ENCODE measurements at regions not wholly inside any gene's neighbourhood (a gene's known extent, or its start where the extent isn't known, plus 50 kb on each side); places are given as distances from the start of the nearest gene placed in this dataset.
"Not testable (repeated sequence)": the region's sequence is repeated elsewhere in the genome, so short reads cannot be mapped to it uniquely, and the experiment has no call there.

DNA sequence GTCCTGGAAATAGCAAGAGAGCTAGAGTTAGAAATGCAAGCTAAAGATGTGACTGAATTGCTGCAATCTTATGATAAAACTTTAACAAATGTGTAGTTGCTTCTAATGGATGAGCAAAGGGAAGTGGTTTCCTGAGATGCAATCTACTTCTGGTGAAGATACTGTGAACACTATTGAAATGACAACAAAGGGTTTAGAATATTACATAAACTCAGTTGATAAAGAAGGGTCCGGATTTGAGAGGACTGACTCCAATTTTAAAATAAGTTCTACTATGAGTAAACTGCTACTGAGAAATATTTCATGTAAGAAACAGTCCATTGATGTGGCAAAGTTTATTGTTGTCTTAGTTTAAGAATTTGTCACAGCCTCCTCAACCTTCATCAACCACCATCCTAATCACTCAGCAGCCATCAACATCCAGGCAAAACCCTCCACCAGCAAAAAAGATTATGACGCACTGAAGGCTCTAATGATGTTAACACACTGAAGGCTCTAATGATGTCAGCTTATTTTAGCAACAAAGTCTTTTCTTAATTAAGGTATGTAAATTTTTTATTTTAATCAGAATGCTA, 376.2 kb downstream of the CDH10 start (continued):
- TF ChIP-seq, protein P1, sequence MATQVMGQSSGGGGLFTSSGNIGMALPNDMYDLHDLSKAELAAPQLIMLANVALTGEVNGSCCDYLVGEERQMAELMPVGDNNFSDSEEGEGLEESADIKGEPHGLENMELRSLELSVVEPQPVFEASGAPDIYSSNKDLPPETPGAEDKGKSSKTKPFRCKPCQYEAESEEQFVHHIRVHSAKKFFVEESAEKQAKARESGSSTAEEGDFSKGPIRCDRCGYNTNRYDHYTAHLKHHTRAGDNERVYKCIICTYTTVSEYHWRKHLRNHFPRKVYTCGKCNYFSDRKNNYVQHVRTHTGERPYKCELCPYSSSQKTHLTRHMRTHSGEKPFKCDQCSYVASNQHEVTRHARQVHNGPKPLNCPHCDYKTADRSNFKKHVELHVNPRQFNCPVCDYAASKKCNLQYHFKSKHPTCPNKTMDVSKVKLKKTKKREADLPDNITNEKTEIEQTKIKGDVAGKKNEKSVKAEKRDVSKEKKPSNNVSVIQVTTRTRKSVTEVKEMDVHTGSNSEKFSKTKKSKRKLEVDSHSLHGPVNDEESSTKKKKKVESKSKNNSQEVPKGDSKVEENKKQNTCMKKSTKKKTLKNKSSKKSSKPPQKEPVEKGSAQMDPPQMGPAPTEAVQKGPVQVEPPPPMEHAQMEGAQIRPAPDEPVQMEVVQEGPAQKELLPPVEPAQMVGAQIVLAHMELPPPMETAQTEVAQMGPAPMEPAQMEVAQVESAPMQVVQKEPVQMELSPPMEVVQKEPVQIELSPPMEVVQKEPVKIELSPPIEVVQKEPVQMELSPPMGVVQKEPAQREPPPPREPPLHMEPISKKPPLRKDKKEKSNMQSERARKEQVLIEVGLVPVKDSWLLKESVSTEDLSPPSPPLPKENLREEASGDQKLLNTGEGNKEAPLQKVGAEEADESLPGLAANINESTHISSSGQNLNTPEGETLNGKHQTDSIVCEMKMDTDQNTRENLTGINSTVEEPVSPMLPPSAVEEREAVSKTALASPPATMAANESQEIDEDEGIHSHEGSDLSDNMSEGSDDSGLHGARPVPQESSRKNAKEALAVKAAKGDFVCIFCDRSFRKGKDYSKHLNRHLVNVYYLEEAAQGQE (IDR thresholded peaks at IDR 0.05), result no peak
- no peak for TF ChIP-seq GATA3 (IDR thresholded peaks at IDR 0.05; ENCODE audit: borderline replicate concordance)
- no peak for TF ChIP-seq FOSL2 (IDR thresholded peaks at IDR 0.05)
- no peak for TF ChIP-seq FOSL2 (CRISPR knock-in tag; IDR thresholded peaks at IDR 0.05)
- TF ChIP-seq NFE2L2 (conservative IDR thresholded peaks at IDR 0.05; ENCODE audit: low read length), result no peak

DNA sequence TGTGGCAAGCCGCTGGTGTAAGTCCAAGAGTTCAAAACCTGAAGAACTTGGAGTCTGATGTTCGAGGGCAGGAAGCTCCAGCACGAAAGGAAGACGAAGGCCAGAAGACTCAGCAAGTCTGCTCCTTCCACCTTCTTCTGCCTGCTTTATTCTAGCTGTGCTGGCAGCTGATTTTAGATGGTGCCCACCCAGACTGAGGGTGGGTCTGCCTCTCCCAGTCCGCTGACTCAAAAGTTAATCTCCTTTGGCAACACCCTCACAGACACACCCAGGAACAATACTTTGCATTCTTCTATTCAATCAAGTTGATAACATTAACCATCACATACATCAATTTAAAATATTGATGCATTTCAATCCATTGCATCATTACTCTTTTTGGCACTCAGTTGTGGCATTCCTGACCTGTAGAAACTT, 373.1 kb downstream of the CDH10 start:
- H3K9me3 ChIP-seq; ATAC-seq; POLR2A ChIA-PET; FAIRE-seq; H3K4me1 ChIP-seq; H3K4me3 ChIP-seq; H3K27ac ChIP-seq; H3K4me2 ChIP-seq; DNase-seq (ENCODE audit: low read depth in 1 of 2, low spot score in 1 of 2); CTCF ChIA-PET: not testable (repeated sequence)
- WGBS (ENCODE audit: missing lambda C conversion rate), result 35% methylated on average over 5 of the region's 5 CpGs

DNA sequence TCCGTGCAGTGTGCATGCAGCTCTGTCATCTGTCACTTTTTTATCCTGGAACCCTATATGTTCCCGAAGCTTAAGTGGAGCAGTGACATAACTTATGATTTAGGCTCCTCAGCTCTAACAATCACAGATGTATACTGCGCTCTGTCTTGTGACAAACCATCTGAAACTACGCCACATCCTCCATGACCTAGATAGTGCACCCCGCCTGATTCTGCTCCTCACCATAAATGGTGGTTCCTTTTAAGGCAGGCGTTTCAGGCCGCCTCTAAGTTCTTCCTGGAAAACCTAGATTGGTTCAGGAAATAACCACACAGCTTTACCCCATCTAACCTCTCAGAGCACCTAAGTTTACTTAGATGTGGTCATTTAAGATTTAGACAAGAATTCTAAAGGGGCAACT, 372.0 kb downstream of the CDH10 start:
- POLR2A ChIA-PET, result no interaction called here
- ATAC-seq, result no peak

DNA sequence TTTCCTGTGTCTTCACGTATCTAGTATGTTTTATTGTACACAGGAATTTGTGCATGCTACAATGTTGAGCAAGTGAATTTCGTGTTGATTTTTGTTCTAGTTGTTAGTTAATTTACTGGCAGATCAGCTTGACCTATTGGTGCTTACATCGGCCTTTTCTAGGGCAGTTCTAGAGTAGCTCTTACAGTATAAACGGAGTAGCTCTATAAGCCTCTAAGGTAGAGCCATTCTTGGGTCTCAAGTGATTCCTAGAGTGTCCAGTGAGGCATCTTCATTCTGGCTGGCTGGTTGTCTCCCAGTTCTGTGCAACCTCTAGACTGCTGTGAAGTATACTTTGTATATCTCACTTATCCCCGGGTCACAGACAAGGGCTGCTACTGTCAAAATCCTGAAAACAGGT, 364.6 kb downstream of the CDH10 start:
- CTCF ChIA-PET, result no interaction called here
- WGBS (ENCODE audit: missing lambda C conversion rate), result 14% methylated on average over 5 of the region's 5 CpGs
- DNase-seq (ENCODE audit: low read depth in 1 of 2, low spot score in 1 of 2) (no peak), FAIRE-seq (no peak), ATAC-seq (no peak)
- no peaks in the 10 kb centered on the region for H3K4me1 ChIP-seq
- H3K4me2 ChIP-seq, result no peak overlapping the region
- POLR2A ChIA-PET, result no interaction called here
- no peaks in the 10 kb centered on the region for H3K9me3 ChIP-seq
- H3K27ac ChIP-seq, result no peak overlapping the region
- H3K4me3 ChIP-seq, result no peak overlapping the region
- TF ChIP-seq, protein P2, sequence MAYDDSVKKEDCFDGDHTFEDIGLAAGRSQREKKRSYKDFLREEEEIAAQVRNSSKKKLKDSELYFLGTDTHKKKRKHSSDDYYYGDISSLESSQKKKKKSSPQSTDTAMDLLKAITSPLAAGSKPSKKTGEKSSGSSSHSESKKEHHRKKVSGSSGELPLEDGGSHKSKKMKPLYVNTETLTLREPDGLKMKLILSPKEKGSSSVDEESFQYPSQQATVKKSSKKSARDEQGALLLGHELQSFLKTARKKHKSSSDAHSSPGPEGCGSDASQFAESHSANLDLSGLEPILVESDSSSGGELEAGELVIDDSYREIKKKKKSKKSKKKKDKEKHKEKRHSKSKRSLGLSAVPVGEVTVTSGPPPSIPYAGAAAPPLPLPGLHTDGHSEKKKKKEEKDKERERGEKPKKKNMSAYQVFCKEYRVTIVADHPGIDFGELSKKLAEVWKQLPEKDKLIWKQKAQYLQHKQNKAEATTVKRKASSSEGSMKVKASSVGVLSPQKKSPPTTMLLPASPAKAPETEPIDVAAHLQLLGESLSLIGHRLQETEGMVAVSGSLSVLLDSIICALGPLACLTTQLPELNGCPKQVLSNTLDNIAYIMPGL (CRISPR knock-in tag; IDR thresholded peaks at IDR 0.05; ENCODE audit: borderline replicate concordance), result no peak
- no peak for TF ChIP-seq EHF (CRISPR knock-in tag; IDR thresholded peaks at IDR 0.05)
- TF ChIP-seq, protein P3, sequence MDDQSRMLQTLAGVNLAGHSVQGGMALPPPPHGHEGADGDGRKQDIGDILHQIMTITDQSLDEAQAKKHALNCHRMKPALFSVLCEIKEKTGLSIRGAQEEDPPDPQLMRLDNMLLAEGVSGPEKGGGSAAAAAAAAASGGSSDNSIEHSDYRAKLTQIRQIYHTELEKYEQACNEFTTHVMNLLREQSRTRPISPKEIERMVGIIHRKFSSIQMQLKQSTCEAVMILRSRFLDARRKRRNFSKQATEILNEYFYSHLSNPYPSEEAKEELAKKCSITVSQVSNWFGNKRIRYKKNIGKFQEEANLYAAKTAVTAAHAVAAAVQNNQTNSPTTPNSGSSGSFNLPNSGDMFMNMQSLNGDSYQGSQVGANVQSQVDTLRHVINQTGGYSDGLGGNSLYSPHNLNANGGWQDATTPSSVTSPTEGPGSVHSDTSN (IDR thresholded peaks at IDR 0.05), result no peak
- no peak for TF ChIP-seq RARB (CRISPR knock-in tag; IDR thresholded peaks at IDR 0.05)
- TF ChIP-seq GATA3 (IDR thresholded peaks at IDR 0.05; ENCODE audit: borderline replicate concordance), result no peak
- TF ChIP-seq, protein P4, sequence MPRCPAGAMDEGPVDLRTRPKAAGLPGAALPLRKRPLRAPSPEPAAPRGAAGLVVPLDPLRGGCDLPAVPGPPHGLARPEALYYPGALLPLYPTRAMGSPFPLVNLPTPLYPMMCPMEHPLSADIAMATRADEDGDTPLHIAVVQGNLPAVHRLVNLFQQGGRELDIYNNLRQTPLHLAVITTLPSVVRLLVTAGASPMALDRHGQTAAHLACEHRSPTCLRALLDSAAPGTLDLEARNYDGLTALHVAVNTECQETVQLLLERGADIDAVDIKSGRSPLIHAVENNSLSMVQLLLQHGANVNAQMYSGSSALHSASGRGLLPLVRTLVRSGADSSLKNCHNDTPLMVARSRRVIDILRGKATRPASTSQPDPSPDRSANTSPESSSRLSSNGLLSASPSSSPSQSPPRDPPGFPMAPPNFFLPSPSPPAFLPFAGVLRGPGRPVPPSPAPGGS (IDR thresholded peaks at IDR 0.05), result no peak
- TF ChIP-seq JUN (IDR thresholded peaks at IDR 0.05), result no peak
- TF ChIP-seq RAD21 (conservative IDR thresholded peaks at IDR 0.05 in 1 of 2, IDR thresholded peaks at IDR 0.05 in 1 of 2), result no peak
- TF ChIP-seq KDM1A (IDR thresholded peaks at IDR 0.05; ENCODE audit: low read depth), result no peak
- TF ChIP-seq FOXS1 (CRISPR knock-in tag; IDR thresholded peaks at IDR 0.05), result no peak
- TF ChIP-seq, protein P5, sequence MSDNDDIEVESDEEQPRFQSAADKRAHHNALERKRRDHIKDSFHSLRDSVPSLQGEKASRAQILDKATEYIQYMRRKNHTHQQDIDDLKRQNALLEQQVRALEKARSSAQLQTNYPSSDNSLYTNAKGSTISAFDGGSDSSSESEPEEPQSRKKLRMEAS (IDR thresholded peaks at IDR 0.05), result no peak

More for the DNA sequence above, 372.0 kb downstream of the CDH10 start:
- WGBS (ENCODE audit: missing lambda C conversion rate), result 71% methylated on average over 7 of the region's 7 CpGs
- no peak for DNase-seq (ENCODE audit: low read depth in 1 of 2, low spot score in 1 of 2)
- TF ChIP-seq GATA3 (IDR thresholded peaks at IDR 0.05; ENCODE audit: borderline replicate concordance), result no peak
- TF ChIP-seq, protein P4 (IDR thresholded peaks at IDR 0.05), result no peak
- no peak for TF ChIP-seq PHF8 (IDR thresholded peaks at IDR 0.05; ENCODE audit: borderline replicate concordance, low read depth)
- TF ChIP-seq HOXA7 (CRISPR knock-in tag; IDR thresholded peaks at IDR 0.05), result no peak
- TF ChIP-seq, protein P5 (IDR thresholded peaks at IDR 0.05), result no peak
- TF ChIP-seq, protein P3 (IDR thresholded peaks at IDR 0.05), result no peak
- no peak for TF ChIP-seq TFCP2L1 (CRISPR knock-in tag; IDR thresholded peaks at IDR 0.05)
- TF ChIP-seq ZNF302 (CRISPR knock-in tag; IDR thresholded peaks at IDR 0.05), result no peak
- H3K4me2 ChIP-seq, result no peak overlapping the region
- no peak overlapping the region for H3K4me3 ChIP-seq
- no peak overlapping the region for H3K27ac ChIP-seq
- H3K4me1 ChIP-seq, result no peaks in the 10 kb centered on the region
- CTCF ChIA-PET, result no interaction called here
- no peaks in the 10 kb centered on the region for H3K9me3 ChIP-seq
- FAIRE-seq, result no peak
